ENCODE measurements at regions not wholly inside any gene's neighbourhood (a gene's known extent, or its start where the extent isn't known, plus 50 kb on each side); places are given as distances from the start of the nearest gene placed in this dataset.

GRCh38 chr13:111912453-111912866, 154.5 kb upstream of the SOX1 start:
- DNase-seq, result no peak

- DNase-seq, result no peak
Measured at GRCh38 chr13:111912991-111913760, 153.8 kb upstream of the SOX1 start.

DNA sequence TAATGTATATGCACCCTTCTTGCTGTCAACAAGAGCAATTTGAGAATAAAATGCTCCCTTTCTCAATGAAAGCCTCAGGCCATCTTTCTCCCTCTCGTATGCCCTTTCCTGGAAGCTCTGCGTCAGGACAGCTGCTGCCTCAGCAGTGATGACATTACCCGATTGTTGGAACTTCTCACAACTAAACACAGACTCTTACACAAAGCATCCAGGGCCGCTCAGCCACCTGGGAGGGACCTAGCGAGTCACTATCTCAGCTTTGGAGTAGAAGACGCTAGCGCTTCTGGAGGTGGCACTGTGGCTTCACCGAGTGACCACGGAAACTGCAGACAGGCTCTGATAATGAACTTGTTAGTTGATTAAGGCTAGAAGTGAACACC, 153.2 kb upstream of the SOX1 start:
- no peak for DNase-seq

DNA sequence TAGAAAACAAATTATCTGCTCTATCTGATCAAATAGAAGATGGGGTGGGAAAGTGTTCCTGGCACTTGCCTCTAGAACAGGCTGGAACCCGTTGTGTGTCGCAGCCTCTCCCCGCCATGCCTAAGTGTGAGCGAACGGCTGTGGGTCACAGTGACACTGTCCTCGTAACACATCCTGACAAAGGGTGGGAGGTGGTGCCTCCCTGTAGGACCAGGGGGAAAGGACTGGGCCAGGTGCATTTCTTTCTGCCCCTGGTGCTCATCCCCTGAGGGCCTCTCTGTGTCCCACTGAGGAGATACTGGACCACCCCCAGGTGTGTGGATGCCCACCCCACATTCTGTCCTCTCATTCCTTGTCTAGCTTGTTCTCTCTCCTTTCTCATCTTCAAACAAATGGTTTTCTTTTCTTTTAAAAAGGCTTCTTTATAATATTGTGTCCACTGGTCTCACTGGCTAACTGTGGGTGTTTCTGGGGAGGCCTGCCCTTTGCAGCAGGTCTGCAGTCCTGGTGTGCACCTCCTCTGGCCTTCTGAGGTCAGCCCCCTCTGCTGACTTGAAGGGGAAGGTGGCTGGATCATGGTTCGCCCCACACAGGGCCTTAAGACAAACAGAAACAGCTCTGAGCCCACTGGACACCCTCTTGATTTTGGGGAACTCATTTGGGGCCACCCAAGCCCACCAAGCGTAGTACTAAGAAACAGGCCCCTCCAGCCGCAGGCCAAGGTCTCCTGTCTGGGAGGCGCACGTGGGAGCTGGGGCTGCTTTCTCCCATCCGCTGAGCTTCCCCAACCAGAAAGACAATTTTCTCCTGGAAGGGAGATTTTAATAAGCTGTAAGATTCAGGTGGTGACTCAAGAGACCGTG, 152.5 kb upstream of the SOX1 start:
- no peak for DNase-seq

DNA sequence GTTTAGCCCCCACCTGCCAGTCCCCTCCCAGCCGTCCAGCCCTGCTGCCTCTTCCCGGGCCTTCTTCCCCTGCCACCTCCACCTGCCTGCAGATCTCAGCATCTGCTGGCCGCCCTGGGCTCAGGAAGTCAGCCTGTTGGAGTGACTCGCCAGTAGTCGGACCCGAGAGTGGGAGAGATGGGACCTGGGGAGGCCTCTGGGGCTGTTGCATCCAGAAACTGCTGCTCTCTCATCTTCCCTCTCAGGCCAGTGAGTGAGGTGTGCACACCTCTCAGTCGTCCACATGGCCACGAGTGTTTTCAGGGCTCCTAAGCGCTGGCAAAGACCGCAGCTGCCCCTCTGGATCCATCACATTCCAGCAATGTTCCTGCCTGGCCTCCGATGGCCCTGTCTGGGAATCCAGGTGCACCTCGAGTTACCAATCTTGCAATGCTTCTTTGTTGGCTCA, 151.8 kb upstream of the SOX1 start:
- DNase-seq, result no peak

DNA sequence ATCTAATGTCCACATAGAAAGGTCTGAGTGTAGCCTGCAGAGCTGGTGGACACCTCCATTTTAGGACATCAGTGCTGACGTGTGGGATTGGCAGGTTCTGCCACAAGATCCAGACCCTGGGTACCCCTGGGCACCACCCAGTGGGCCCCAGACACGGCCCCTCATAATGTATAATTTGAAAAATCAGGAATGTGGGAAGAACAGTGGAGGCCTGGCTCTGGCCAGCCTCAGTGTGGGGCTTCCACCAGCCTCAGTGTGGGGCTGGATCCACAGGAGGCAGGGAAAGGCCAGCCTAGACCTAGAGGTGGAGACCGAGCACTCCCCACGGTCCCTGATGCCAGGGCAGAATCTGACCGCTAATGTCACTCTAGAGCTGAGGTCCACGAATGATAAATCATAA, 150.7 kb upstream of the SOX1 start:
- no peak for DNase-seq

- no peak for DNase-seq
Measured at GRCh38 chr13:111917086-111917485, 149.9 kb upstream of the SOX1 start.

DNA sequence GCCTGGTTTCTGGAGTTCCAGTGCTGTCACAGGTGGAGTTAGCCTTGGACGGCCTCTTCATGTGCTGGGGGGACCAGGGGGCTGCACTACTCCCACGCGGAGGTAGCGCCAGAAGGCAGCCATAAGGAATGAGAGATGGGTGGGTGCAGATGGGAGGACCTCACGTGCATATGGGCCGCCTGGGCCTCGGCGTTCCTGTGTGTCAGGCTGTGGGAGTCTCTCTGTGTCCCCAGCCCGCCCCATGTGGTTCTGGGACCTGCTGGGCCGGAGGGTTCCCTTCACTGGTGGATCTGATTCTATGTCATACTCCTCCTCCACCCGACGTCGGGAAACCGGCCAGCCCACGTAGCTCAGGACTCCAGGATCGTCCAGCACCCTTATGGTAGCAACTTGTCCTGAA, 149.0 kb upstream of the SOX1 start:
- no peak for DNase-seq

DNA sequence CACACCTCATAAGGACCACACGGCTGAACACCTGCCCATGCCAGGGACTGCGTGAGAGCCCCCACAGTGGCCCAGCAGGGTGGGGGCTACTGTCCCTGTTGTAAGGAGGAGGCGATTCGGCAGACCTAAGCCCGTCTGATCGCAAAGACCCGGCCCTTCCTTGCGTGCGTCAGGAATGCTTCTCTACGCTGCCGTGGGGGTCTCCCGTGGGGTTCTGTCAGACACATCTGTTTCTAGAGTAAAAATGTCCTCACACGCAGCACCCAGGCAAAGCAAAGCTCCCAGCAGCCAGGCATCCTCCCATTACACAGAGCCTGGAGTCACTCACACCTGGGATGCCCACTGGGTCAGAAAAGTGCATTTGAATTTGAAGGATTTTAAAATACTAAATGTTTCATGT, 147.7 kb upstream of the SOX1 start:
- no peak for DNase-seq

GRCh38 chr13:111919849-111920248, 147.1 kb upstream of the SOX1 start:
- no peak for DNase-seq

- DNase-seq, result no peak
Measured at GRCh38 chr13:111920306-111920931, 146.5 kb upstream of the SOX1 start.

DNA sequence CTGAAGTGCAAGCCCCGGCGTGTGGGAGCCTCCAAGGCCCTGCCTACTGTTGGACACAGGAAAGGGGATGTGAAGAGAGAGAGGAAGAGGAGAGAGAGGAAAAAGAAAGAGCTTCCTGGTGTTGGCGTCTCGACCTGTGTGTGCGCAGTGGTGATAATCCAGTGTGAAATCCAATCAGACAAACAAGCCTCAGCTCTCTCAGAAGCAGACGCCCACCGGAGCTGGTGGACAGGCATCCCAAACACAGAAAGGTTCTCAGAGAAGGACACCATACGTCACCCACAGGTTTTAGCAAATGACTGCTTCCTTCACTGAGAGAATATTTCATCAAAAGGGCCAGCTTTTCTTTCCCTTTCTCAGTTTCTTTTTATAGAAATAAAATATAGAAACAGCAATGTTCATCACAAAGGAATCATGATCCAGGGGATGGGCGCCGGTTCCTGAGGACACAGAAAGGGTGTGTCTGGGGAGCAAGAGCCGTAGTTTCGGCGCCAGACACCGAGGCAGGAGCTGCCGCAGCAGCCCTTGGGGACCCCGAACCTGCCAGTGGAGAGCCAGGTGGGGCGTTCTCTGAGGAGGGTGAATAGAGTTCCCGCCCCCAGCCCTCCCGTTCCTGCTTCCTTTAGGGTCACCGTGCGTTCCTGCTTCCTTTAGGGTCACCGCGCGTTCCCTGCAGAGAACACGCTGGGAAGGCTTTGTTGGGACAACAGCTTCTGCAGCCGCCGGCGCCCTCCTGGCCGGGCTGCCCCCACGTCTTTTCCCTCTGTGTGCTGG, 145.8 kb upstream of the SOX1 start:
- no peak for DNase-seq

- DNase-seq, result no peak
Measured at GRCh38 chr13:111922086-111922485, 144.9 kb upstream of the SOX1 start.

DNA sequence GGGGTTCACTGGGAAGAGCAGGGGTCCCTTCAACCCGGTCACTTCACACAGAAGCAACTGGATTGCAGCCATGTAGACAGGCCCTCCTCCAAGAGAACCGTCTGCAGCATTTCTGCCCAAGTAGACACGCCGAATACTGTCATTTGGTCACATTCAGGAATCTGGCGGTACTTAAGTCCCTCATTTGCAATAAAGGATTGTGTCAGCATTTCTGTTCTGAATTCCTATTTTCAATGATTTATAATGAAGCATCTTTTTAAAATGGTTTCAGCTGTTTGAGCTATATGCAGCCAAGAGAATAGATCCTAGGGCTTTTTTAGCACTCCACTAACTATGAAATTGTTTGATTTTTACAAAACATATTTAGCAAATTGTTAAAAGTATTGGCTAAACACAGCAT, 143.5 kb upstream of the SOX1 start:
- no peak for DNase-seq

- DNase-seq, result no peak
Measured at GRCh38 chr13:111923991-111924677, 142.8 kb upstream of the SOX1 start.

GRCh38 chr13:111924678-111925075, 142.3 kb upstream of the SOX1 start:
- no peak for DNase-seq

DNA sequence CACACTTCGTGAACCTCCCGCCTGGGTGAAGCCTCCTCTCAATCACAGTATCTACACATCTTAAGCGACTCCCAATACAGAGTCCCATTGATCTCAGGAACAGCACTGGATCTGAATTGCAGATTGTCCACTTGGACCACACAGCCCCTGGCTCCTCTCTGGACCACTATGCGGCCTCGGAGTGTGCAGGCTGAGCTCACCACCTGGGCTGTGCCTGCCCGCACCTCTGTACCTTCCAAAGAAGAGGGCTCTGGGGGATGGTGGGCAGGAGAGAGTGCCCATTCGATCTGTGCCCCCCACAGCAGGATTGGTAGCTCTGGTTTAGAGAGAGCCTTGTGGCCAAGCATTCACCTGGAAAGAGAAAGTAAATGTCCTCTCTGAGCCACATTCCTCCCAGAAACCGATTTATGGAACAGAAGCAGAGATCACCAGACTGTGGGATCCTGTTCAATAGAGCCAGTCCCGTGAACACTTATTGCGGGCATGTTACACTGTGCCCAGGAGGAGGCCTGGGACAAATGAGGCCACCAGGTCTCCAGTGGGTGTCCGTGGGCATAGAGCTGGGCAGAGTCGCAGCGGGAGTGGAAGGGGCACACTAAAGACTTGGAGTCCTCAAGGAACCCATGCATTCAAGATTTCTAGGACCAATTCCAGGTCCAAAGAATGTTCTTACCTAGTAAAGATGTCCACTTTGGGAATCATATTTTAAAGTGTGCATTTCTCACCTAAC, 141.6 kb upstream of the SOX1 start:
- DNase-seq, result no peak

DNA sequence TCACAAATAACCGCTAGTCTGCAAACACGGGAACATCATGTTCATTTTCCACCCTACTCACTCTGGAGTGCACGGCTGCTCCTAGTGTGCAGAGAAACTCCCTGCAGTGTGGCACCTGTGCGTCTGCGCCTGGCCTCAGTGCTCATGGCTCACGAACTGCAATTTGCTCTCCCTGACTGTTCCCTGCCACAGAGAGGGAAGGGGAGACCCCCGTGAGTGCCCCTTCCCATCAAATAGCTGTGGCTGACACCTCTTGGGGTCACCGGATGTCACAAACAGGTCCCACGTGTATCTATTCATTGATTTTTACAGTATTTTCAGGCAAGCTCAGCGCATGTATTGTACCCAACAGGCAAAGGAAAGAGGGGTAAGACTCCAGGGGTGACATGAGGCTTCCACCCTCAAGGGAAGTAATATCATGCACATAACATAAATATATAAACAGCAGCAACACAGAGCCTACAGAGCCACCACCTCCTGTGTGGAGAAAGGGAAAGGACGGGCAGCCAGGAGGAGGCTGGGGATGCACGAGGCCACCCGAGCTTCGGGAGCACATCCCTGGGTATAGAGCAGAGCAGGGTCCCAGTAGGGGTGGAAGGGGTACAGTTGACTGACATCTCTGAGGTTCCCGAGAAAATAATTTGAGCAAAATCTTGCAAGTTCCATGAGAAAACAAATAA, 140.3 kb upstream of the SOX1 start:
- no peak for DNase-seq

DNA sequence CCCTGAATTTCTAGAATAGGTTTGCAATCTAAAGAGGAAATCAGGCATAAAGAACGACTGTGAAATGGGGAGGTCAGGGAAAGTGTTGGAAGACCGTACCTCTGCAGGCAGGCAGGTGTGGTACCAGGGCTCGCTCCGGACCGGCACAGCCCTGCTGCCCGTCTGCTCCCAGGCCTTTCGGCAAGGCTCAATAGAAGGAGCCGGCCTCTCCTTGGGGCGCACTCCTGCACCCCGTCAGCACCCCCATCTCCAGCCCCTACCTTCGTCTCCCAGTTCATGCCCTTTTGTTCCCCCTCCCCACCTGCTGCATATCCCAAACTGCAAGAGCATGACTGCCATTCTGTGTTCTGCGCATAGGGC, 139.8 kb upstream of the SOX1 start:
- no peak for DNase-seq

- no peak for DNase-seq
Measured at GRCh38 chr13:111929036-111929616, 137.8 kb upstream of the SOX1 start.
